Pancreas (tissue), 10 donors: ENCODE measurements at regions not wholly inside any gene's neighbourhood (a gene's known extent, or its start where the extent isn't known, plus 50 kb on each side); places are given as distances from the start of the nearest gene placed in this dataset.
A peak's percentile ranks its signal among the peaks of the same experiment; 100 is the strongest.

ENCODE experiments used
- ATAC-seq, 4 donors: fragments of 200-7000 bp; cut with Tn5 transposase; one replicate each; pipeline versions ENCODE4 v1.8.0 to v1.9.1; 2020; ENCODE audit warnings: mild to moderate bottlenecking in 4 of 4, moderate library complexity in 4 of 4
- DNase-seq, 6 donors: peaks; one replicate each; pipeline ENCODE4 v3.0.0-alpha.2; 2020
- FAIRE-seq: peaks from 2 replicates; lab custom pipeline; 2012; peaks lifted over from hg19 to GRCh38; lab: Jason Lieb, UNC
- H3K27ac ChIP-seq, 4 donors: fragments of 200-600 bp; sonication (generic); 1 replicate in 3 of 4; 2 replicates in 1 of 4; pipeline versions ENCODE4 v1.5.0 to v1.8.0; 2020
- H3K27me3 ChIP-seq, 4 donors: fragments of 200-600 bp; one replicate each; pipeline ENCODE4 v1.8.0; 2021
- H3K36me3 ChIP-seq, 3 donors: fragments of 200-600 bp; sonication (generic) in 1 of 3; one replicate each; pipeline versions ENCODE4 v1.5.0 to v1.8.0; 2020 to 2021
- H3K4me1 ChIP-seq, 3 donors: fragments of 200-600 bp; one replicate each; pipeline ENCODE4 v1.8.0; 2021
- H3K4me3 ChIP-seq, 4 donors: fragments of 200-600 bp; sonication (generic) in 2 of 4; one replicate each; pipeline versions ENCODE4 v1.5.0 to v1.8.0; 2020 to 2021
- H3K9me3 ChIP-seq, 4 donors: fragments of 200-600 bp; one replicate each; pipeline ENCODE4 v1.8.0; 2021
- WGBS, 2 donors: extraction: QIAGEN DNeasy Blood & Tissue Kit; methylation state at CpG; one replicate each; pipeline ENCODE4 v1.1.7; 2013; 5-methylcytosine and 5-hydroxymethylcytosine counted together
- intact Hi-C, 3 donors: fragments of 100-400 bp; cut with DNase I; formaldehyde crosslinking; loops; one replicate each; pipeline versions ENCODE4 v1.11.1 to v1.14.2; 2022
- TF ChIP-seq, protein P1 (sequence below), 4 donors: fragments of 200-600 bp; sonication (generic) in 3 of 4; IDR thresholded peaks; one replicate each; pipeline versions ENCODE4 v1.5.0 to v1.8.0; 2021; ENCODE audit warnings: antibody characterized with exemption in 4 of 4
- donor health status: healthy with polysubstance abuse.
- donor health status: DM: no; HTN: no; CAD: no; lungs with moderate emphysema.
- donor health status: DM: no; HTN: no; CAD: no.
- donor health status: control.
- donor health status: control.
- donor health status: Bipolar disorder and iron deficiency.
- donor health status: DM: yes; HTN: yes; CAD: no.
- donor health status: DM: no; HTN: no; CAD: no.
- donor health status: DM: no; HTN: no; CAD: no.
- donor health status: DM: yes; HTN: yes; CAD: no.

DNA sequence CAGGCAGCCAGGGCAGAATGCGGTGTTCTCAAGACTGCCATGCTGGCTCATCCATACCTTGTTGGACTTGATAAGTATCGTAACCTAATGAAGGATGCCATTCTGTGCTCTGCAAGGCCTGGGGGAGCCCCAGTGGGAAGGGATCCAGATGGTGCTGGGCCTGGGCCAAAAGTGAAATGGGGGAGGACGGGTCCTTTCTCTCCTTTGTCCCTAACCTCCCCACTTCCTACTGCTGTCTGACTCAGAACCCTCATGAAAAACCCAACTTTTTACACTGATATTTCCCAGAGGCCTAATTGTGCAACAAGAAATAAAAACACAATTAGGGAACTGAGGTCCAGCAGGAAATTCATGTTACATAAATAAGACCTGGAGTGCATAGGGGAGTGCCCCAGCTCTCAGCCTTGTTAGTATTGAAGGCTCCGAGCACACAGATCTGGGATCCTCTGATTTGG lies 193.7 kb upstream of the SVIL start:
- Histone ChIP-seq H3K4me3 (no peak overlapping the region), H3K27me3 (no peaks in the 10 kb centered on the region), H3K36me3 (no peaks in the 10 kb centered on the region), H3K9me3 (no peaks in the 10 kb centered on the region), H3K4me1 (no peaks in the 10 kb centered on the region), H3K27ac (no peak overlapping the region)
- FAIRE-seq, result no peak
- peak in 1 of 4 donors; percentile 29 for ATAC-seq
- intact Hi-C loops, result no loop called here
- 82 to 87% methylated on average over 4 of the region's 4 CpGs for WGBS, 2 donors
- TF ChIP-seq, protein P1, sequence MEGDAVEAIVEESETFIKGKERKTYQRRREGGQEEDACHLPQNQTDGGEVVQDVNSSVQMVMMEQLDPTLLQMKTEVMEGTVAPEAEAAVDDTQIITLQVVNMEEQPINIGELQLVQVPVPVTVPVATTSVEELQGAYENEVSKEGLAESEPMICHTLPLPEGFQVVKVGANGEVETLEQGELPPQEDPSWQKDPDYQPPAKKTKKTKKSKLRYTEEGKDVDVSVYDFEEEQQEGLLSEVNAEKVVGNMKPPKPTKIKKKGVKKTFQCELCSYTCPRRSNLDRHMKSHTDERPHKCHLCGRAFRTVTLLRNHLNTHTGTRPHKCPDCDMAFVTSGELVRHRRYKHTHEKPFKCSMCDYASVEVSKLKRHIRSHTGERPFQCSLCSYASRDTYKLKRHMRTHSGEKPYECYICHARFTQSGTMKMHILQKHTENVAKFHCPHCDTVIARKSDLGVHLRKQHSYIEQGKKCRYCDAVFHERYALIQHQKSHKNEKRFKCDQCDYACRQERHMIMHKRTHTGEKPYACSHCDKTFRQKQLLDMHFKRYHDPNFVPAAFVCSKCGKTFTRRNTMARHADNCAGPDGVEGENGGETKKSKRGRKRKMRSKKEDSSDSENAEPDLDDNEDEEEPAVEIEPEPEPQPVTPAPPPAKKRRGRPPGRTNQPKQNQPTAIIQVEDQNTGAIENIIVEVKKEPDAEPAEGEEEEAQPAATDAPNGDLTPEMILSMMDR (IDR thresholded peaks at IDR 0.05), result no peak
- DNase-seq, result no peak

DNA sequence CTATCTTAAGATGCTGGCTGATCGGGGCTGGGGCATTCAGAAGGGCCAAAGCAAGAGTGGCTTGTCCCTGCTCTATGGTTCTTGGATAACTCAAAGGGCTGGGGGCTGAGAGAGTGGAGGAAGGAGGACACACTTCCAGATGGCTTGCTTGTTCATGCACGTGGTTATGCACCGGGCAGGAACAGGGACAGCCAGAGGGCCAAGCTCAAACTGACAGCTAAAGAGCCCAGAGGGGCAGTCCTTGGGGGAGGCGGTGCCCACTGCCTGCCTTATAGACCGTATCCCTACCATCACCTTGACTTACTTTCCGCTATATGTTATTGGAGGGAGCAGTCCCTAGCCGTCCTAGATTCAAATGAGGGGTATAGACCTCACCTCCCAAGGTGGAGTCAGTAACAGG lies 192.7 kb upstream of the SVIL start:
- WGBS, 2 donors, result 89 to 93% methylated on average over 7 of the region's 7 CpGs
- Histone ChIP-seq H3K36me3 (no peaks in the 10 kb centered on the region), H3K4me1 (no peaks in the 10 kb centered on the region), H3K9me3 (no peaks in the 10 kb centered on the region), H3K4me3 (no peak overlapping the region), H3K27me3 (no peaks in the 10 kb centered on the region), H3K27ac (no peak overlapping the region)
- ATAC-seq (no peak), FAIRE-seq (no peak), DNase-seq (no peak)
- intact Hi-C loops, result no loop called here
- TF ChIP-seq, protein P1 (IDR thresholded peaks at IDR 0.05), result no peak

DNA sequence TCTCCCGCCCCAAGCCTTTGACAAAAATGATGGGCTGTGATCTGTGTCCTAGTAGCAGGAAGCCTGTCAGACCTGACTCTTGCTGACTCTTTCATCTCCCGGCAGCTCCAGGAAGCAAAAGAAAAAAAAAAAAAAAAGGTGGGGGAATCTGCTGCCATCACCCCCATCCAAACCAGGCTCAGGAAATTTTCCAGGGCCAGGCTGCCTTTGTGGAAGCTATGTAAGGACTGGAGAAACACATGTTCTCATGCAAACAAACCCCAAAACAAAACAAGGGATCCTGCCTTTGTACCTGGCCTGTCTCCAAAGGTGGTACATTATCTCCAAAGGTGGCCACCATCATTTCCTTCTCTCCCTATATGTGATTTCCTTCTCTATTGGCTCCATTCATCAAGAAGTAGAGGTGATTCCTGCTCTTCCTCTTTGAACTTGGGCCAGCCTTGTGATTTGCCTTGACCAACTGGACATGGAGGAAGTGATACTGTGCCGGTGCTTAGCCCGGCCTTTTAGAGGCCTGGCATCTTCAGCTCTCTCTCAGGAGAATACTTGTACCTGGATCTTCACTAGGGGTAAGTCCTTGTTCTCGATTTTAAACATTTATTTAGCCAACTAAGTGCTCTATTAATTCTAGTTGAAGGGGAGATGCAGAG lies 192.2 kb upstream of the SVIL start:
- no peak for FAIRE-seq
- Histone ChIP-seq H3K27ac (no peak overlapping the region), H3K27me3 (no peaks in the 10 kb centered on the region), H3K4me3 (no peak overlapping the region), H3K36me3 (no peaks in the 10 kb centered on the region), H3K4me1 (no peaks in the 10 kb centered on the region), H3K9me3 (no peaks in the 10 kb centered on the region)
- WGBS, 2 donors, result 68 to 75% methylated on average over 5 of the region's 5 CpGs
- no peak for ATAC-seq
- no peak for DNase-seq
- TF ChIP-seq, protein P1 (IDR thresholded peaks at IDR 0.05), result no peak
- intact Hi-C loops, result no loop called here

DNA sequence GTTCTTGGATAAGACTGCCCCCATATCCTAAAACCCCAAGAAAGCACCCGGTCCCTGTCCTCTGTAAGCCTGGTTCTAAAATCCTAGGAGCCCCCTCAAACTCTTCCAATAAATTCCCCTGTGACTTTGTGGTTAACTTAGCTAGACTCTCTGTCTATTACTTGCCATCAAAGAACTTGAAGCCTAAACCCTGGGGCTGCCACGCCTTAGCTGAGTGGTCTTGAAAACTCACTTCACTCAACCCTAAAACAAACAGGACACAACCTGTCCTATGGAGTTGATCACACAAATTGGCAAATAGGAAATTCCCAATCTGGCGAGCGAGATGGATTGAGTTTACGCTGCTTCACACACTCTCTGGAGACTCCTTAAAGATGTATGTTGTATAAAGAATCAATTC lies 191.4 kb upstream of the SVIL start:
- H3K9me3 ChIP-seq, result no peaks in the 10 kb centered on the region
- ATAC-seq (no peak), DNase-seq (no peak), FAIRE-seq (no peak)
- 86 to 95% methylated on average over 5 of the region's 5 CpGs for WGBS, 2 donors
- intact Hi-C loops, result no loop called here
- H3K4me1 ChIP-seq, result no peaks in the 10 kb centered on the region
- TF ChIP-seq, protein P1 (IDR thresholded peaks at IDR 0.05), result no peak
- H3K36me3 ChIP-seq, result no peaks in the 10 kb centered on the region
- H3K27ac ChIP-seq, result no peak overlapping the region
- H3K4me3 ChIP-seq, result no peak overlapping the region
- no peaks in the 10 kb centered on the region for H3K27me3 ChIP-seq

DNA sequence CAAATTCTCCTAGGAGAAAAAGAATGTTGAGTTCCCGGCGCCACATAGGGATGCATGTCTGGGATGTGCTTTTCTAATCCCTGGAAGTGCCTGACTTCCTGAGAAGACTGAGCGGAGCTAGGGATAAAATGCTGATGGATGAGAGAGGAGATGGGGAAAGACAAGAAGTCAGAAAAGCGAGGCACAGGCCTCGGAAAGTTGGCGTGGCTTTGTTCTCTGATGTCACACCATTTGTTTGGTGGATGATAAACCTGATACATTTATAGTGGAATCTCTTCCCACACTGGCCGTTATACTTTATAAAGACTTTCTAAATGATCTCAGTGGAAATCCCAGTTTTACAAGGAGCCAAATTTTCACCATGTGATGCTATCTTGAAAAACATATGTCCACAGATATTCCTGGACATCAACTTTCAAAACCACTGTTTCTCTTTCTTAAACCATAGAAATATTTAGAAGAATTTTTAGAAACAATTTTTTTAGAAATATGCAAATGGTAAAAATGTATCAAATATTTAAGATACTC lies 188.8 kb upstream of the SVIL start:
- Histone ChIP-seq H3K27ac (no peak overlapping the region), H3K9me3 (no peaks in the 10 kb centered on the region), H3K4me1 (no peaks in the 10 kb centered on the region), H3K4me3 (no peak overlapping the region), H3K27me3 (no peaks in the 10 kb centered on the region), H3K36me3 (no peaks in the 10 kb centered on the region)
- ATAC-seq (no peak), FAIRE-seq (peak; percentile 17), DNase-seq (no peak)
- TF ChIP-seq, protein P1 (IDR thresholded peaks at IDR 0.05), result no peak
- WGBS, 2 donors, result 77 to 84% methylated on average over 7 of the region's 7 CpGs
- intact Hi-C loops, result no loop called here
